HPDE6-E6E7 (cell line): ENCODE measurements at regions not wholly inside any gene's neighbourhood (a gene's known extent, or its start where the extent isn't known, plus 50 kb on each side); places are given as distances from the start of the nearest gene placed in this dataset.

Experiments used
- DNase-seq: peaks from one replicate; pipeline ENCODE4 v3.0.0; 2011; ENCODE audit warnings: missing footprints; ENCODE audit errors: extremely low spot score

GRCh38 chr12:107624493-107624892, 61.1 kb upstream of the PWP1 start:
- DNase-seq = no peak

GRCh38 chr12:107631715-107632114, 53.9 kb upstream of the PWP1 start:
- no peak for DNase-seq

- peak; percentile 20 for DNase-seq
Observed at GRCh38 chr12:107632246-107632645, 53.4 kb upstream of the PWP1 start.

GRCh38 chr12:107634530-107634929, 51.1 kb upstream of the PWP1 start:
- DNase-seq = peak; percentile 43

- DNase-seq = no peak
Observed at GRCh38 chr12:107635139-107635538, 50.5 kb upstream of the PWP1 start.
